DOHH2 (cell line): ENCODE measurements at regions not wholly inside any gene's neighbourhood (a gene's known extent, or its start where the extent isn't known, plus 50 kb on each side); places are given as distances from the start of the nearest gene placed in this dataset.

ENCODE experiments used
- H3F3A ChIP-seq: fragments of 200-600 bp; sonication (generic), shearing (Covaris generic); 2 replicates; pipeline ENCODE4 v1.6.0; 2016; ENCODE audit warnings: antibody characterized with exemption, mild to moderate bottlenecking; ENCODE audit not compliant: control insufficient read depth, insufficient read depth
- H3K27ac ChIP-seq: fragments of 200-600 bp; sonication (generic); 2 replicates; pipeline ENCODE4 v1.5.1; 2014; ENCODE audit warnings: low read depth, mild to moderate bottlenecking, low read length, moderate library complexity
- H3K27me3 ChIP-seq: fragments of 200-600 bp; sonication (generic); 2 replicates; pipeline ENCODE4 v1.6.1; 2014; ENCODE audit warnings: mild to moderate bottlenecking, low read length, mixed read lengths; ENCODE audit not compliant: control insufficient read depth
- H3K36me3 ChIP-seq: fragments of 200-600 bp; sonication (generic); 2 replicates; pipeline ENCODE4 v1.6.1; 2014; ENCODE audit warnings: mild to moderate bottlenecking, low read length, moderate library complexity, mixed read lengths; ENCODE audit not compliant: control insufficient read depth
- H3K4me1 ChIP-seq: fragments of 200-600 bp; sonication (generic); 2 replicates; pipeline ENCODE4 v1.6.1; 2014; ENCODE audit warnings: mild to moderate bottlenecking, low read length, mixed read lengths; ENCODE audit not compliant: control insufficient read depth
- H3K4me2 ChIP-seq: fragments of 200-600 bp; sonication (generic); 2 replicates; pipeline ENCODE4 v1.6.0; 2014; ENCODE audit warnings: mild to moderate bottlenecking, low read length, moderate library complexity
- H3K4me3 ChIP-seq: fragments of 200-600 bp; sonication (generic); 2 replicates; pipeline ENCODE4 v1.5.1; 2014; ENCODE audit warnings: mild to moderate bottlenecking, low read length, mixed read lengths
- H3K79me2 ChIP-seq: fragments of 200-600 bp; sonication (generic); 2 replicates; pipeline ENCODE4 v1.6.1; 2014; ENCODE audit warnings: mild to moderate bottlenecking, low read length, mixed read lengths; ENCODE audit not compliant: control insufficient read depth
- H3K9me2 ChIP-seq: fragments of 200-600 bp; sonication (generic); replicated peaks from 2 replicates; pipeline ENCODE4 v1.6.1; 2014; ENCODE audit warnings: mild to moderate bottlenecking, low read length, mixed read lengths; ENCODE audit not compliant: control insufficient read depth
- H3K9me3 ChIP-seq: fragments of 200-600 bp; sonication (generic); 2 replicates; pipeline ENCODE4 v1.6.1; 2014; ENCODE audit warnings: antibody characterized with exemption, low read length, mixed read lengths; ENCODE audit not compliant: control insufficient read depth, insufficient read depth
- H4K20me1 ChIP-seq: fragments of 200-600 bp; sonication (generic); 2 replicates; pipeline ENCODE4 v1.6.0; 2014; ENCODE audit warnings: low read depth, mild to moderate bottlenecking, antibody characterized with exemption, low read length, moderate library complexity; ENCODE audit not compliant: control insufficient read depth, insufficient read depth
- EZH2phosphoT487 ChIP-seq: fragments of 200-600 bp; sonication (generic); IDR thresholded peaks from 2 replicates; pipeline ENCODE4 v1.6.1; 2017; ENCODE audit warnings: borderline replicate concordance, mild to moderate bottlenecking, antibody characterized with exemption, low read length, moderate library complexity, mixed read lengths
- TF ChIP-seq, protein P1 (sequence below): fragments of 200-600 bp; sonication (generic); IDR thresholded peaks from one replicate; pipeline ENCODE4 v1.5.1; 2014; ENCODE audit warnings: antibody characterized with exemption, mild to moderate bottlenecking, low read depth, low read length; ENCODE audit not compliant: poor library complexity, severe bottlenecking

DNA sequence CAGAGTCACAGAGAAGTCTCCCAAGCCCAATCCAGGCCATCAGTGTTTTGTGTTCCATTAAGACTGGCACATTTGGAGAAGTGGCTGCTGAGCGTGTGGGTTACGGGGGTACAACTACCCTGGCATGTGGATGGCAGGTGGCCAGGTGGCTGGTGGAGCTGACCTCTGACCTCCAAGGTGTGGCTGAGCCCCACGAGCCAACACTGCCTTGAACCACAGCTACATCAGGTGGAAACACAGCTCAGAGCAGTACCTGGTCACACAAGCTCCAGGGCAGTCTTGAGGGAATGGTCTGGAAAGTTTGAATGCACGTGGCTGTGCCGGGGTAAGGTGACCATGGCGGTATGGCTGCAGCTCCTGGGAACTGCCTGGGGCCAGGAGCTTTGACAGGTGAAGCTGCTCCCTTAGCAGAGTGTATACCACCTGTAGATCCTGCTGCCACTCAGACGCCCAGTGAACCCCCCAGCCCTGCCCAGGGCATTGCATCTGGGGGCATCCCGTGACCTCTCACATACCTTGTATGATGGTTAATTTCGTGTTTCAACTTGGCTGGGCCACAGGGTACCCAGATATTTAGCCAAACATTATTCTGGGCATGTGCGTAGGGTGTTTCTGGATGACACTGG lies 207.9 kb downstream of the GADD45G start:
- no peaks in the 10 kb centered on the region for H3K79me2 ChIP-seq
- peaks cover 15% of the 10 kb centered on the region; the same call in 1 of the 2 replicates for H3K27me3 ChIP-seq
- H4K20me1 ChIP-seq: no peaks in the 10 kb centered on the region
- H3K9me3 ChIP-seq: no peaks in the 10 kb centered on the region
- H3K27ac ChIP-seq: no peak overlapping the region
- H3K4me3 ChIP-seq: no peak overlapping the region
- no peaks in the 10 kb centered on the region for H3K9me2 ChIP-seq
- H3K4me2 ChIP-seq: no peak overlapping the region
- H3F3A ChIP-seq: no peaks in the 10 kb centered on the region
- no peak for TF ChIP-seq EZH2phosphoT487
- TF ChIP-seq, protein P1, sequence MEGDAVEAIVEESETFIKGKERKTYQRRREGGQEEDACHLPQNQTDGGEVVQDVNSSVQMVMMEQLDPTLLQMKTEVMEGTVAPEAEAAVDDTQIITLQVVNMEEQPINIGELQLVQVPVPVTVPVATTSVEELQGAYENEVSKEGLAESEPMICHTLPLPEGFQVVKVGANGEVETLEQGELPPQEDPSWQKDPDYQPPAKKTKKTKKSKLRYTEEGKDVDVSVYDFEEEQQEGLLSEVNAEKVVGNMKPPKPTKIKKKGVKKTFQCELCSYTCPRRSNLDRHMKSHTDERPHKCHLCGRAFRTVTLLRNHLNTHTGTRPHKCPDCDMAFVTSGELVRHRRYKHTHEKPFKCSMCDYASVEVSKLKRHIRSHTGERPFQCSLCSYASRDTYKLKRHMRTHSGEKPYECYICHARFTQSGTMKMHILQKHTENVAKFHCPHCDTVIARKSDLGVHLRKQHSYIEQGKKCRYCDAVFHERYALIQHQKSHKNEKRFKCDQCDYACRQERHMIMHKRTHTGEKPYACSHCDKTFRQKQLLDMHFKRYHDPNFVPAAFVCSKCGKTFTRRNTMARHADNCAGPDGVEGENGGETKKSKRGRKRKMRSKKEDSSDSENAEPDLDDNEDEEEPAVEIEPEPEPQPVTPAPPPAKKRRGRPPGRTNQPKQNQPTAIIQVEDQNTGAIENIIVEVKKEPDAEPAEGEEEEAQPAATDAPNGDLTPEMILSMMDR: no peak
- H3K36me3 ChIP-seq: no peaks in the 10 kb centered on the region
- no peaks in the 10 kb centered on the region for H3K4me1 ChIP-seq

DNA sequence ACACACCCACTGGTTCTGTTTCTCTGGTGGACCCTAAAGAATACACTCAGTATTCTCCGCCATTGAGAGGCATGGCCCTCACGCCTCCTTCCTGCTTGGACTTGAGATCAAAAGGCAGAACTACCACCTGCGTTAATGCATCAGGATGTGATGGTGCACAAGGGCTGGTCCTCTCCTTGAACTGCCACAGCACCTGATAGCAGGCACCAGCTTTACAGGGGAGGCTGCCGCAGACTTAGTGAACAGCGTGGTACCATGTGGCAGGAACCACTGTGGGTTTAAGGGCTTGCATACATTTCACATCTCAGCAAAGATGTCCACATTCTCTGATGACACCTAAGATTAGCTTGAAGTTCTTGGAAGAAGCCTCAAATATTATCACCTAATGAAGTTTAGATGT lies 208.7 kb downstream of the GADD45G start:
- H3K36me3 ChIP-seq: no peaks in the 10 kb centered on the region
- H3F3A ChIP-seq: no peaks in the 10 kb centered on the region
- TF ChIP-seq EZH2phosphoT487: no peak
- TF ChIP-seq, protein P1: no peak
- peaks cover 15% of the 10 kb centered on the region; the same call in 1 of the 2 replicates for H3K27me3 ChIP-seq
- H3K4me1 ChIP-seq: no peaks in the 10 kb centered on the region
- no peak overlapping the region for H3K4me3 ChIP-seq
- no peak overlapping the region for H3K4me2 ChIP-seq
- H3K79me2 ChIP-seq: no peaks in the 10 kb centered on the region
- no peaks in the 10 kb centered on the region for H3K9me3 ChIP-seq
- no peaks in the 10 kb centered on the region for H3K9me2 ChIP-seq
- H3K27ac ChIP-seq: no peak overlapping the region
- H4K20me1 ChIP-seq: no peaks in the 10 kb centered on the region

DNA sequence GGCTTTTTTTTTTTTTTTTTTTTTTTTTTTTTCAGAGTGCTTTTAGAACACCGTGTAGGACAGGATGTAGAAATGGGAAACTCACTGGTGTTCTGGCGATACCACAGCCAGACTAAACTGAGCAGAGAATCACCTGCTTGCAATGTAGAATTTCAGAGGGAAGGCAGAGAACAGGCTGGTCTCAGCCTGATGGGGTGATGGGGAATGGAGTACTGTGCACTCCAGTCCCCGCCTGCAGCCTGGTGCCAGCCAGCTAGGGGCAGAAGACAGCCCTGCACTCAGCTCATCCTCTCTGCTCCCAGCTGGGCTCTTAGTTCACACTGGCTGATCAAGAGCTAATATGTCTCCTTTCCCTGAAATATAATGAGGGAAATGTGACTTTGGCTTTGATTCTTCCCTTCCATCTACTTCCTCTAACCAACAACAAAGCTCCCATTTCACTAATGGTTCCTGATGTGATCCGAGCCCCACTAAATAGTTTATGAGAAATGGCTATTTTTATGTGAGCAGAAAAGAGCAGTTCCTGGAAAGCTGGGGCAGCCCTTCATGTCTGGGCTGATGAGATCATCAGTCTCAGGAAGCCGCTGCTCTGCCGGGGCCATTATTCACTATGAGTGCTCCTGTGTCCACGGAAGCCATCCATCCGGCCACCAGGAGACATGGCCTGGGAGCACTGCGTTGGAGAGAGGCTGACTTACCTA lies 209.7 kb downstream of the GADD45G start:
- Histone ChIP-seq H3K79me2 (no peaks in the 10 kb centered on the region), H4K20me1 (no peaks in the 10 kb centered on the region), H3K9me3 (no peaks in the 10 kb centered on the region), H3K9me2 (no peaks in the 10 kb centered on the region), H3K27ac (no peak overlapping the region), H3F3A (no peaks in the 10 kb centered on the region), H3K36me3 (no peaks in the 10 kb centered on the region), H3K27me3 (peaks cover 15% of the 10 kb centered on the region), H3K4me1 (no peaks in the 10 kb centered on the region), H3K4me3 (no peak overlapping the region), H3K4me2 (no peak overlapping the region)
- TF ChIP-seq, protein P1: no peak
- no peak for TF ChIP-seq EZH2phosphoT487
